DND-41 (cell line): ENCODE measurements at regions not wholly inside any gene's neighbourhood (a gene's known extent, or its start where the extent isn't known, plus 50 kb on each side); places are given as distances from the start of the nearest gene placed in this dataset.

Experiments
- ATAC-seq: fragments of 200-7000 bp; cut with Tn5 transposase; 3 replicates; pipeline ENCODE4 v1.9.1; 2021; ENCODE audit warnings: low read depth; ENCODE audit not compliant: insufficient read depth
- DNase-seq: peaks from one replicate; pipeline ENCODE4 v3.0.0-alpha.2; 2020
- H2AFZ ChIP-seq: 2 replicates; pipeline ENCODE4 v1.6.0; 2012; ENCODE audit warnings: low read depth, low read length
- H3K27ac ChIP-seq: 2 replicates; pipeline ENCODE4 v1.5.1; 2012; ENCODE audit warnings: low read length, inconsistent platforms
- H3K27me3 ChIP-seq: fragments of 200-600 bp; sonication (generic); 2 replicates; pipeline ENCODE4 v1.6.0; 2012; ENCODE audit warnings: low read length, mild to moderate bottlenecking, inconsistent platforms; ENCODE audit not compliant: insufficient read depth, poor library complexity
- H3K36me3 ChIP-seq: 2 replicates; pipeline ENCODE4 v1.5.1; 2012; ENCODE audit warnings: low read length, inconsistent platforms; ENCODE audit not compliant: insufficient read depth
- H3K4me1 ChIP-seq: 2 replicates; pipeline ENCODE4 v1.5.1; 2012; ENCODE audit warnings: mild to moderate bottlenecking, low read length; ENCODE audit not compliant: insufficient read depth
- H3K4me2 ChIP-seq: 2 replicates; pipeline ENCODE4 v1.6.0; 2012; ENCODE audit warnings: mild to moderate bottlenecking, moderate library complexity, low read length, inconsistent platforms; ENCODE audit not compliant: insufficient read depth
- H3K4me3 ChIP-seq, 2 experiments: fragments of 200-600 bp in 1 of 2; shearing (Covaris generic) in 1 of 2; 2 replicates each; pipeline ENCODE4 v1.5.1; 2012 to 2016; ENCODE audit warnings: inconsistent platforms in 2 of 2, low read length in 2 of 2, mild to moderate bottlenecking in 2 of 2, low read depth in 1 of 2, moderate library complexity in 1 of 2
- H3K79me2 ChIP-seq: 2 replicates; pipeline ENCODE4 v1.6.0; 2012; ENCODE audit warnings: low read length, inconsistent platforms; ENCODE audit not compliant: insufficient read depth
- H3K9ac ChIP-seq: 2 replicates; pipeline ENCODE4 v1.6.0; 2012; ENCODE audit warnings: low read depth, mild to moderate bottlenecking, inconsistent platforms, low read length, moderate library complexity
- H3K9me3 ChIP-seq: 2 replicates; pipeline ENCODE4 v1.5.1; 2012; ENCODE audit warnings: low read length, moderate library complexity, mild to moderate bottlenecking, inconsistent platforms; ENCODE audit not compliant: insufficient read depth, severe bottlenecking
- H4K20me1 ChIP-seq: 2 replicates; pipeline ENCODE4 v1.6.0; 2012; ENCODE audit warnings: low read length; ENCODE audit not compliant: insufficient read depth
- CTCF ChIP-seq: IDR thresholded peaks from 2 replicates; pipeline ENCODE4 v1.5.1; 2012; ENCODE audit warnings: borderline replicate concordance, low read length, moderate library complexity, mild to moderate bottlenecking; ENCODE audit not compliant: poor library complexity, severe bottlenecking; ENCODE audit errors: extremely low read depth
- EZH2 ChIP-seq: IDR thresholded peaks from 3 replicates; pipeline ENCODE4 v1.6.1; 2012; ENCODE audit warnings: borderline replicate concordance, low read depth, mild to moderate bottlenecking, moderate library complexity, low read length, inconsistent platforms; ENCODE audit not compliant: severe bottlenecking

- Histone ChIP-seq H3K4me3 (no peak overlapping the region), H2AFZ (no peak overlapping the region), H3K79me2 (no peaks in the 10 kb centered on the region), H4K20me1 (no peaks in the 10 kb centered on the region), H3K9ac (no peak overlapping the region), H3K27ac (no peak overlapping the region), H3K4me2 (no peak overlapping the region), H3K36me3 (no peaks in the 10 kb centered on the region), H3K4me1 (no peaks in the 10 kb centered on the region), H3K9me3 (peaks cover 5% of the 10 kb centered on the region), H3K27me3 (no peaks in the 10 kb centered on the region)
- TF ChIP-seq EZH2 (no peak), CTCF (no peak)
- ATAC-seq (no peak), DNase-seq (no peak)
Observed at GRCh38 chr11:62022211-62022610, 54.8 kb upstream of the FTH1 start.

GRCh38 chr11:62020661-62021060 lies 53.2 kb upstream of the FTH1 start:
- Histone ChIP-seq H4K20me1 (no peaks in the 10 kb centered on the region), H3K79me2 (no peaks in the 10 kb centered on the region), H3K27me3 (no peaks in the 10 kb centered on the region), H3K9ac (no peak overlapping the region), H3K9me3 (peaks cover 5% of the 10 kb centered on the region), H3K4me2 (no peak overlapping the region), H3K36me3 (no peaks in the 10 kb centered on the region), H3K27ac (no peak overlapping the region), H3K4me3 (no peak overlapping the region), H2AFZ (no peak overlapping the region), H3K4me1 (no peaks in the 10 kb centered on the region)
- TF ChIP-seq EZH2 (no peak), CTCF (no peak)
- ATAC-seq: no peak
- no peak for DNase-seq

GRCh38 chr11:62018981-62019664 lies 51.7 kb upstream of the FTH1 start:
- H3K4me3 ChIP-seq: no peak overlapping the region
- no peaks in the 10 kb centered on the region for H3K36me3 ChIP-seq
- H3K9me3 ChIP-seq: peaks cover 5% of the 10 kb centered on the region
- H3K9ac ChIP-seq: no peak overlapping the region
- no peak overlapping the region for H3K27ac ChIP-seq
- H2AFZ ChIP-seq: no peak overlapping the region
- DNase-seq: no peak
- no peaks in the 10 kb centered on the region for H3K4me1 ChIP-seq
- no peak overlapping the region for H3K4me2 ChIP-seq
- no peak for ATAC-seq
- no peaks in the 10 kb centered on the region for H4K20me1 ChIP-seq
- H3K27me3 ChIP-seq: no peaks in the 10 kb centered on the region
- TF ChIP-seq CTCF (no peak), EZH2 (no peak)
- H3K79me2 ChIP-seq: no peaks in the 10 kb centered on the region
